HG03025 (cell line): ENCODE measurements at regions not wholly inside any gene's neighbourhood (a gene's known extent, or its start where the extent isn't known, plus 50 kb on each side); places are given as distances from the start of the nearest gene placed in this dataset.

ENCODE experiments used
- ATAC-seq: cut with Tn5 transposase; IDR thresholded peaks from one replicate; pipeline ENCODE4 v1.9.1; 2021; ENCODE audit warnings: mild to moderate bottlenecking, moderate library complexity; ENCODE audit not compliant: unreplicated experiment, low FRiP score

- no peak for ATAC-seq
Measured at GRCh38 chr21:39061766-39062165, 121.5 kb downstream of the PSMG1 start.

GRCh38 chr21:39060485-39061083 lies 122.7 kb downstream of the PSMG1 start:
- no peak for ATAC-seq

- no peak for ATAC-seq
Measured at GRCh38 chr21:39057121-39057520, 126.1 kb downstream of the PSMG1 start.

- ATAC-seq, result no peak
Measured at GRCh38 chr21:39056636-39057035, 126.6 kb downstream of the PSMG1 start.

GRCh38 chr21:39055167-39055767 lies 128.0 kb downstream of the PSMG1 start:
- ATAC-seq, result no peak

GRCh38 chr21:39054066-39054465 lies 129.2 kb downstream of the PSMG1 start:
- ATAC-seq, result no peak

- ATAC-seq, result no peak
Measured at GRCh38 chr21:39053126-39053525, 130.1 kb downstream of the PSMG1 start.

- no peak for ATAC-seq
Measured at GRCh38 chr21:39052718-39053117, 130.5 kb downstream of the PSMG1 start.

GRCh38 chr21:39051588-39051949 lies 131.7 kb downstream of the PSMG1 start:
- ATAC-seq, result no peak

GRCh38 chr21:39050841-39051587 lies 132.2 kb downstream of the PSMG1 start:
- ATAC-seq, result no peak

- ATAC-seq, result no peak
Measured at GRCh38 chr21:39048574-39048973, 134.7 kb downstream of the PSMG1 start.

- ATAC-seq, result no peak
Measured at GRCh38 chr21:39048064-39048463, 135.2 kb downstream of the PSMG1 start.

GRCh38 chr21:39047046-39047445 lies 136.2 kb downstream of the PSMG1 start:
- ATAC-seq, result no peak

GRCh38 chr21:39046236-39046916 lies 136.9 kb downstream of the PSMG1 start:
- no peak for ATAC-seq

- no peak for ATAC-seq
Measured at GRCh38 chr21:39041816-39042215, 141.4 kb downstream of the PSMG1 start.

- ATAC-seq, result no peak
Measured at GRCh38 chr21:39040494-39041110, 142.6 kb downstream of the PSMG1 start.

- ATAC-seq, result no peak
Measured at GRCh38 chr21:39037807-39038405, 145.3 kb downstream of the PSMG1 start.

- ATAC-seq, result no peak
Measured at GRCh38 chr21:39036581-39036980, 146.7 kb downstream of the PSMG1 start.

- ATAC-seq, result no peak
Measured at GRCh38 chr21:39034590-39035536, 148.4 kb downstream of the PSMG1 start.
